IPS-11a (cell line): ENCODE measurements at regions not wholly inside any gene's neighbourhood (a gene's known extent, or its start where the extent isn't known, plus 50 kb on each side); places are given as distances from the start of the nearest gene placed in this dataset.
"Not testable (repeated sequence)": the region's sequence is repeated elsewhere in the genome, so short reads cannot be mapped to it uniquely, and the experiment has no call there.

Experiments used
- H3K4me3 ChIP-seq: one replicate; pipeline ENCODE4 v1.5.1; 2013; ENCODE audit warnings: low read depth, low read length, control low read depth

DNA sequence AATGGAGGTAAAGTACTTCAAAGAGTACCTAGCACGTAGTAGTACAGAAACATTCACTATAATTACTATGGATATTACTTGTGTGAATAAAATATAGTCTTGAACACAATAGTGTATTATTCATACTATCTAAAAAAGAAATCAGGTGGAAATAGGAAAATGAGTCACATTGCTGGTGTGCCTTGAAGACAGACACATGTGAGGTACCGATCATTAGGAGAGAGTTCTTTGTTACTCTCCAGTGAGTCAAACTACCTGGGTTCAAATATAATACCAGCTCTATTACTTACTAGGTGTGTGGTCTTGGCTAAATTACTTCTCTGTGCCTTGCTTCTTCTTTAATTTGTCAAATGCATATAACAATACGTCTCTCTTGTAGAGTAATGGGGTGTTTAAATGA, 50.8 kb upstream of the BEND6 start:
- H3K4me3 ChIP-seq, result no peak overlapping the region

DNA sequence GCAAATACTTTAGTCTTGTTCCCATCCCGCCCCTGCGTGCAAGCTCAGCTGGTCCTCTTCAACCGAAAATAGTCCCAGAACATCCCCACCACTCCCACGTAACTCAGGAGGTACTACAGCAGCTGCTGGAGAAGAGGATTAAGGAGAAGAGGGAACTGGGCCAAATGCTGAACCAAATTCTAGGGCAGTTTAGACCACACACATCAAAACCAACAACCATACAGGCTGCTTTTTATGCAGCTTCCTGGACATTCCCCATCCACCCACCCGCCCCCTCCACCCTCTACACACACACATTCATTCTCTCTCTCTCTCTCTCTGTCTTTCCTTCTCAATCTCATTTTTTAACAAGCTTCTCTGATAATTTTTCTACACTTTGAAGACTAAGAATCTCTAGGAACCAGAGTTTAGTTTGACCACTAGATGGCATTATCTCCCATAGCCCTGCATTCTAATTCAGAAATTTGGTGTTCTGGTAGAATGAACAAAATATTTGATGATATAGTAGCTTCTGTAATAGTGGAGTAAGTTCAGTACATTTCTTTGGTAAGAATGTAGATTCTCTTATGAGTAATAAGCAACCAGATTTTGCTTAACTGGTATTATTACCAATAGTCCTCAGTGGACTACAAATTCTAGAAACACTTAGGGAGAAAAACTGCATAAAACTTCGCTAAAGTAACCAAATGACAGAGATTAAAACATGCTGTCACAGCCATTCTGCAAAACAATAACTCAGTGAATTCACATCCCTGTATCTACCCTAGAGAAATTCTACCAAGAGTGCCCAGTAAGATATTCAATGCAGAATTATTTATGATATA, 52.1 kb upstream of the BEND6 start:
- H3K4me3 ChIP-seq, result no peak overlapping the region

DNA sequence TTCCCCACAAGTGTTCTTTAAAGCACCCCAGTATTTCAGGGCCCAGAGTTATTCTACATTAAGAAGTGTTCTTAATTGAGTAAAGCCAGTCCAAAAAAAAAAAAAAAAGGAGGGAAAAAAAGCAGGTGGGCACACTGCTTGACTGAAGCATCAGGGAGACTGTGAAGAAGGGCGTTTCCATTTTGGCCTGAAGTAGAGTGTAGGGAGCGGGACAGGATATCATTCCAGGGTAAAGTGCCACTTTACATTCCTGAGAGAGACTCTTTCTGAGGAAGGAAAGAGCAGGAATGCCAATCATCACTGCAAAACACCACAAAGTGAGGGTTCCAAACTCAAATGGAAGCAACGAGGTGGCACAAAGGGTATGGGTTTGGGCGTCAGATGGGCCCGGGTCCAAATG, 54.1 kb upstream of the BEND6 start:
- H3K4me3 ChIP-seq, result no peak overlapping the region

DNA sequence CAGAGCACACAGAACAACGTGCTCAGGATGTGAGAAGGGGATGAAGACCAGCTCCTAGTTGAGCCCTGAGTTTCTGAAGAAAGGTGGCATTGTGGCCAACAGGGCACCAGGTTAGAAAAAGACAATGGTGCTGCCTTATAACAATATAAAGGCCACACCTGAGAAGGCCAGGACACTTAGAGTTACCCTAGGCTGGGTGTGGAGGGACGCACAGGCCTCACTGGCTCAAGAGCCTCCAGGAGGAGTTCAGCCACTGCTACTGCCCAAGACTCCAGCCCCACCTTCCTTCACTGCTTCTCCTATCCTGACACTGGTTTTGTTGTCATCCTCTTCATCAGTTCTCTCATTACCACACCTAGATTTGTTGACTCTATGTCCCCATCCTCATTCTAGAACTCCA, 55.2 kb upstream of the BEND6 start:
- H3K4me3 ChIP-seq, result no peak overlapping the region

DNA sequence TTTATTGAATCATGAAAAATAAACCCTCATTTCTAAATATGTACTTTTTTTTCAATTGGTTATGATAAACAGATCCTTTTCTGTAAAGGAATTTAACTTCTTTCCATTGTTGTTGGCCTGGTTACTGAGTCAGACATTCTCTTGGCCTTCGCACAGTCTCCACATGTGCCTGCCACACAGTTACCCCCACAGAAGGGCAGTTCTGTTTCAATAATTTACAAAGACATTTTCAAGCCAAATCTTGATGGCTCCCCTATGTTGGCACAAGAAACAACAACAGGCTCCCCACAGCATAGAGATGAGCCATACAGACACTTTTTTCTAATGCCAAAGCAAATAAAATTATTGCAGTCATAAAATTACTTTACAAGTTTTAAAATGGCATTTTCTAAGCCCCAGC, 55.6 kb upstream of the BEND6 start:
- H3K4me3 ChIP-seq, result no peak overlapping the region

DNA sequence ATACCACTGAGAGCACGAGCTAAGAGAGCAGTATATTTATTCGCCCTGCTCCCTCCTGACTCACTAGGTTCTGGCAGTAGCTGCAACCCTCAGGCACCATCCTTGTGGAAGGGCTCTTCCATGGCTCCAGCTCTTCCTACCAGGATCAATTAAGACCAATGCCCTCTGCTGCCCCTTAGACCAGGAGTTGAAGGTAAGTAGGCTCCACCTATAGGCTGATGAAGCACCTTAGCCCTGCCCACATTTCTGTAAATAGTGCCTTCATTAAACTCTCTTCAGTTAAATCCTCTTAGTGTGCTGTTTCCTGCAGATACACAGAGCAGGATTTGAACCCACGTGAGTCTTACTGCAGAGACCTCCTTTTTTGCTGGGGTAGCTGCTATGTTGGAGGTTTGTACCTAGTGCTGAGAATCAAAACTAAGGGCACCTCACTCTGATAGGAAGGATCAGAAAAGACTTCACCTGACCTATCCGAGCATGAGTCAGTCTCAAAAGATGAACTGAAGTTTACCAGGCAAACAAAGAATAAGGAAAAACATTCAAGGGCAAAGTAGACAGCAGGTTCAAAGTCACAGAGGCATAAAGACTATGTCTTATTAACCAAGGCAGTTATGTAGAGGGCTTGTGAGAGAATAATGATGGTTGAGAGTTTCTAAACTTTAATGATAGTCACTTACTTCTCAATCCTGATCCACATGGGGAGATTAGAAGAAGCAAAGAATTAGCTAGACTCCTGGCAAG, 56.9 kb upstream of the BEND6 start:
- no peak overlapping the region for H3K4me3 ChIP-seq

DNA sequence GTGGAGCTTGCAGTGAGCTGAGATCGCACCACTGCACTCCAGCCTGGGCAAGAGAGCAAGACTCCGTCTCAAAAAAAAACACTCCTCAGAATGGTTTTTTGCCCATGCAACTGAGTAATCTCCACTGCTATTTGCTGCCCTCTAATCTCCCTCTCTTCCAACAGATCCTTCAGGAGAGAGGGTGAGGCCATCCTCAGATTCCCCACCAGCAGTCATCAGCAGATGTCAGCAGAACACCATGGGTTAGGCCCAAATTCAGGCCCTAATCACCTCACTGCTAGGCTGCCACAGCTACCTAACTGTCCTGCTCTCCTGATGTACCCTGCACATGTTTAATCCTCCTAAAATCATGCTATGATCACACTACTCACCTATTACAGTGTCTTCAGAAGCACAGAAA, 63.2 kb upstream of the BEND6 start:
- no peak overlapping the region for H3K4me3 ChIP-seq

DNA sequence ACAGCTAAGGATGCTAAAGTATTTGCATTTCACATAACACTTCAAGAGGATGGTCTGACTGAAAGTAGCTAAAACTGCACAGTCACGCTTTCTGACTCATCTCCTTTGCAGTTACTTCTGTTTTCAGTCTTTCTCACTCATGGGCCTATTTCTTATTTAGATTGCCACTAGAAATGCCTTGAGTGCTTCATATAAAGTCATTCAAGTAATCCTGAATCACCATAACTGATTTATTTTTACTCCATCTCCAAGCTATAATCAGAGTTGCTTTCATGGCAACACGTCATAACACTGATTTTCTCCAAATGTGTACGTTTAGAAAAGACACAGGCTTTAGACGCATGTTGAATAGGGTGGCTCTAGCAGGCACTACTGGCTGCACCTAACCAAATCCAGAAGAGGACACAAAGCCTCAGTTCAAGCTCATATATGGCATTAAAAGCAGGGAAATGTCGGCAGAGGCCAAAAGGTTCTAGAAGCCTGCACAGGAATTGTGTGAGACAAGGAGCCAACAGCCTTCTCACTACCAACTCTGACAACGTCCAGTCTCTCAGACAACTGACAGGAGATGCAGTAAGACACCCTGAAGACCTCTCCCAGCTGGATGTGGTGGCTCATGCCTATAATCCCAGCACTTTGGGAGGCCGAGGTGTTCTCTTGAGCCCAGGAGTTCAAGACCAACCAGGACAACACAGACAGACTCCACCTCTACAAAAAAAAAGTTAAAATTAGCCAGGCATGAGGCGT, 64.1 kb upstream of the BEND6 start:
- no peak overlapping the region for H3K4me3 ChIP-seq

DNA sequence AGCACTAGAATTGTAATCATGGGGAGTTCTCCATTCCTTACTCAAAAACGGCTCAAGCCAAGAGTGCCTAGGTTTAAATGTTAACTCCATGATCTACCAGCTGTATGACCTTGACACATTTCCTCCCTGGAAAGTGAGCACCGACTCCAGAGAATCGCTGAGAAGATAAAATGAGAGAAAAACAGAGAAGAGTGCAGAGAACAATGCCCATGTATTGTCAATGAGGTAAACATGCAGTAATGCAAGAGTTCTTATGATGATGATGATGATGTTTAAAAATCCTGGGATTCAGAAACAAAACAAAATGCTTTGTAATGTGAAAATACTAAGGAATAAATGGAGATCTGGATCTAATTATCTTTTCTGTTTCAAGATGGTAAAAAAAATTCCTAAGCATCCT, 64.8 kb upstream of the BEND6 start:
- no peak overlapping the region for H3K4me3 ChIP-seq

DNA sequence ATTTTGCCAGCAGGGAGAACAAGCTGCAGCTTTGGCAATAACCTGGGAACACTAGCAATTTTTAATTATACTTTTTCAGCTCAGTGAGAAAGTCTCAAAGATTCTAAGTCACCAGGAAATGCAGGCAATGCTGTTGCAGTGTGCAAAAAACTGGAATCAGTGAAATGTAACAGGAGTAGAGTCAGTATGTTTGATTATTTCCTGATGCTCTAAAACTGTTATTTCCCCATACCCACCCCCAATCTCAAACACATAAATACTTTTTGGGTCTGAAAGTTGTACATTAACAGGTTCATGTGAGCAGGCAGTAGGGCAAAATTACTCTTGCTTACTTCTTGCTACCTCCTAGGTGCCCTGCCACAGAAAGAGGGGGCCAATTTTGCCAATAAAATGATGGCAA, 65.4 kb upstream of the BEND6 start:
- H3K4me3 ChIP-seq, result no peak overlapping the region

DNA sequence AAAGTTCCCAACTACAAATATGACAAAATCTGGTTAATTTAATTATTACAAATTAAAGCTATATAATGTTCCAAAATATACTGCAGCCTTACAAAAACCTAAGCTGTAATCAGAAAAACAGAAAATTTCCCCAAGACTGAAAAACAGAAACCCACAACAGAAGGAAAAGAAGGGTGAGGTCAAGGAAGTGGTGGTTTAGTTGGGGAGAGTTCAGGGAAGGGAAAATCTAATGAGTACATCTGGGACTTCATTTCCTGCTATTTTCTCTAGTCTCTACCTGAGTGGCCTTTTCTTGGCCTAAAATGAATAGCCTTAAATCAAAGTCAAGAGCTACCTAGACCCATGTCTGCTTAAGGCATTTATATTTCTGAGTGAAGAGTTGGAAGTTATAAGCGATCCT, 66.2 kb upstream of the BEND6 start:
- no peak overlapping the region for H3K4me3 ChIP-seq

DNA sequence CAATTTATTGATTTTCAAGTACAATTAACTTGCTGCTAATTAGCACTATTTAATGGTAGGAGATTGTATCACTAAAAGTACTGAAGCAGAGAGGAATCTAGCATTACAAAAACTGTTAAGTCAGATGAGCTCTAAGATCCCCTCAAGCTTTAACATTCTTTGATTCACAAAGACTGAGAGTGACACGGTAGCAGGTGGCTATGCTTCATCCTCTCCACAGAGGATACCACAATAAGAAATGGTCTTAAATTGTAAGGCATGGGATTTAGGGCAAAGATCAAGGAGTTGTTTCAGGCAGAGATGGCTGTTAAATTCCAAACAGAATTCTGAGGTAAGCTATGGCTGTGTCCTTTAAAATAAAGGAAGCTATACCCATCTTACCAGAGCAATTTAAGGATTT, 67.8 kb upstream of the BEND6 start:
- H3K4me3 ChIP-seq, result no peak overlapping the region

DNA sequence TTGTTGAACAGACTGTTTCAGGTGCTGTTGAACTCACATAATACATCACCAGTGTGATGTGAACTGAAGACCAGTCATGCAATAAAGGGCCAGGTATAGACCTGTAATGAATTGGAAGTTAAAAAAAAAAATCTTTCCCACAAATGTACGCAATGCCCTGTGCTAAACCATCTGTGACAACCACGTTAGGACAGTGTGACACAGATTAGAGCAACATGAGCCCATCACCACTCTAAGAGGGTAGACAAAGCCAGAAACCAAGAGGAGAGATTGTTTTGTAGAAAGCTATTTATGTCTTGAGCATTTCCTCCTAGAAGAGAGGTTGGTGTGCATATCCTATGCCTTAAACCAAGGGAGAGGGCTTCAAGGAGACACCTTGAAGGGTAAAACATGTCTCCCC, 77.0 kb upstream of the BEND6 start:
- no peak overlapping the region for H3K4me3 ChIP-seq

DNA sequence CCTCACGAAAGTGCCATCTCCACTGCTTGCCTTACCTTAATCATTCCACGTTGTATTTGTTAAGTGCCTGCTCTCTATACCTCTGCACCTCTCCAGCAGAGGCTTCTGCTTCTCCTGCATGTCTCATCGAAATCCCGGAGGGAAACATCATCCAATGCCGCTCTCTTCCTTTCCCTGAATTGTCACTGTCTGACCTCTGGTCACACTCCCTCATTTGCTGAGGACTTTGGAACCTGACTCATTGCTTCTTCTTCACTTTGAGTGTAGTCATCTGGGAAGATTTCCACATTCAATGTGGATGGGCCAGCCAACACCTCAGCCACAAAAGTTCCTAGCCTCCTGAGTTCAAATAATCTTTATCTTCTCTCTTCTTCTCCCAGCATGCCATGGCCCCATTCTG, 78.9 kb upstream of the BEND6 start:
- H3K4me3 ChIP-seq, result no peak overlapping the region

DNA sequence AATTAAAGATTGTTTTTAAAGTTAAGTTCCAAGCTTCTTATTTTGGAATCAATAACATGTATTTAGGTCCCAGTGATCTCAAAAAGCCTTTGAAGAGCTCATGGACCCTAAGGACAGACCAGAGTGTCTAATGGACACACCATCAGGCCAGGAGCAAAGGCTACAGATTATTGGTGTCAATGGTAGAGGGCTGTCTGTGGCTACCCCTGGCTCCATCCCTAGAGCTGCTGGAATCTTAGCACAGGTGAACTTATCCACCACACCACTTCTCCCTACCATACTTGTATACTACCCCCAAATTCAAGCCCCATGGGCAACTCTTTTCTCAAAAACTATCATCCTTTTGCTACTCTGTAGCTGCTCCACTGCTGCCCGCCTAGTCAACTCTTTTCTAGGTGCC, 79.4 kb upstream of the BEND6 start:
- no peak overlapping the region for H3K4me3 ChIP-seq

DNA sequence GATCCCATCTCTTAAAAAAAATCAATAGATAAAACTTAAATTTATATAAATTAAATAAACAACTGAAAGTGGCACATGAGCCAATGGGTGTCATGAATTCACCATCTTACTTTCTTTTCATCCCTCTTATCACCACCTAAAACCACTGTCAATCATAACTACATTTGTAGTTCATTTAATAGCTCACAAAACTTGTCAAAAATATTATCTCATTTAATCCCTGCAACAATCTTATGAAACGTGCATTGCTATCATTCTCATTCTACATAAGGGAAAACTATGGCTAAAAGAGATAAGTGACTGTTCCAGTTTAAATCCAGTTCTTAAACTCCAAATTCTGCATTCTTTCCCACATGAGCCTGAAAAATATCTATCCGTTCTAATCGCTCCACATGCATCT, 80.6 kb upstream of the BEND6 start:
- H3K4me3 ChIP-seq, result no peak overlapping the region

DNA sequence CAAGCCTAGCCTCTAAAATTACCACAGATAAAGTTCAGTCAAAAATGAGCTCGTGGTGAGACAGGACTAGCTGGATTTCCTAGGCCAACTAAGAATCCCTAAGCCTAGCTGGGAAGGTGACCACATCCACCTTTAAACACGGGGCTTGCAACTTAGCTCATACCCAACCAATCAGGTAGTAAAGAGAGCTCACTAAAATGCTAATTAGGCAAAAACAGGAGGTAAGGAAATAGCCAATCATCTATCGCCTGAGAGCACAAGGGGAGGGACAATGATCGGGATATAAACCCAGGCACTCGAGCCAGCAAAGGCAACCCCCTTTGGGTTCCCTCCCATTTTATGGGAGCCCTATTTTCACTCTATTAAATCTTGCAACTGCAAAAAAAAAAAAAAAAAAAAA, 84.9 kb upstream of the BEND6 start:
- H3K4me3 ChIP-seq, result not testable (repeated sequence)

DNA sequence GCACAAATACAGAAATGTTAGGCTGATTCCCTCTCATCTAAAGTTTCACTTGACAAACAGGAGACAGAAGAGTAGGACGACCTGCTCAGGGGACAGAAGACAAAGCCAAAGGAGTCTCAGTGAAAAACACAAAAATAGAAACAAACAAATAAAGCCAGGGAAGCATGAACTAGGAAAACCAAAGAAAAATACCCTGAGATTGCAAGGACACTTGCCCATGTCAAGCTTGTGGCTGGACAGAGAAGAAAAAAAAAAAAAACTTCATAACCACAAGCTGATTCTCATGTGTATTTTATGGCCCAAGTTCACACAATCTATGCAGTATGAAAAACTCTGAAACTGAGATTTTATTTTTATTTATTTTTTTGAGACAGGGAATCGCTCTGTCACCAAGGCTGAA, 85.6 kb upstream of the BEND6 start:
- no peak overlapping the region for H3K4me3 ChIP-seq

DNA sequence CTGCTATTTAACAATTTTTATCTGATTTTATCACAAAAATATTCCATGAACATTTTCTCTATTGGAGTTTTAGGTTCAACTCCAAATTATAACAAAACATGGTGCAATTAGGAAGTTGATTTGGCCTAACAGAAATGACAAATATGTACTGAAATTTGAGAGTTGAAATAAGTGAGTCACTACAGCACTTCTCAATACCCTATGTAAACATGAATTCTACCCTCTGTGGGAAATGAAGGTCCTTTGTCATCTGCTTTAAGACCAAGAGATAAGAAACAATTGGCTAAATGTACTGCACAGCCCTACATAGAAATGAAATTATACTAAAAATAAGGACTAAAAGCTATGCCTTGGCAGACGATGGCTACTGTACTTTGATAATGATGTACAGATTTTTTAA, 86.2 kb upstream of the BEND6 start:
- H3K4me3 ChIP-seq, result no peak overlapping the region

DNA sequence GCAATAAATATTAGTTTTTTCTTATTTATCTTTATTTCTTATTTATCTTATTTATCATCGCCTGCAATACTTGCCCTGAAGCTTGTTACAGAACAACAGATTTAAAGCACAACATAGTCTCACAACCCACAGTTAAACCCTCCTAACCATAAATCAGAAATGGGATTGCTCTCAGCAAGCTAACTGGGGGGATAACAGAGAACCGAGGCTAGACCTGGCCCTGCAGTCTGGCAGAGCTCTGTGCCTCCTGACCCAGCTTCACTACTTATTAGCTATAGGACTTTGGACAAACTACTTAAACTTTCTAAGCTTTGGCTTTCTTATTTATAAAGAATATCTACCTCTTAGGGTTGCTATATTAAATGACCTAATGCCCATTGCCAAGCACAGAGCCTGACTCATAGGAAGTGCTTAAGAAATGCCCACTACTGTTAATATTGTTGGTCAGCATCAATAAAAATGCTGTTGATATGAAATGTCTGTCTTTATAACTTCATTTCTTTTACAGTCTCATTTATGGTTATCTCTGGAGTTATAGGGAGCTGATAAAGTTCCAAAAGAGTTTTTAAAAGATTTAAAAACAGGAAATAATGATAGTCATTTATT, 87.9 kb upstream of the BEND6 start:
- H3K4me3 ChIP-seq, result no peak overlapping the region

DNA sequence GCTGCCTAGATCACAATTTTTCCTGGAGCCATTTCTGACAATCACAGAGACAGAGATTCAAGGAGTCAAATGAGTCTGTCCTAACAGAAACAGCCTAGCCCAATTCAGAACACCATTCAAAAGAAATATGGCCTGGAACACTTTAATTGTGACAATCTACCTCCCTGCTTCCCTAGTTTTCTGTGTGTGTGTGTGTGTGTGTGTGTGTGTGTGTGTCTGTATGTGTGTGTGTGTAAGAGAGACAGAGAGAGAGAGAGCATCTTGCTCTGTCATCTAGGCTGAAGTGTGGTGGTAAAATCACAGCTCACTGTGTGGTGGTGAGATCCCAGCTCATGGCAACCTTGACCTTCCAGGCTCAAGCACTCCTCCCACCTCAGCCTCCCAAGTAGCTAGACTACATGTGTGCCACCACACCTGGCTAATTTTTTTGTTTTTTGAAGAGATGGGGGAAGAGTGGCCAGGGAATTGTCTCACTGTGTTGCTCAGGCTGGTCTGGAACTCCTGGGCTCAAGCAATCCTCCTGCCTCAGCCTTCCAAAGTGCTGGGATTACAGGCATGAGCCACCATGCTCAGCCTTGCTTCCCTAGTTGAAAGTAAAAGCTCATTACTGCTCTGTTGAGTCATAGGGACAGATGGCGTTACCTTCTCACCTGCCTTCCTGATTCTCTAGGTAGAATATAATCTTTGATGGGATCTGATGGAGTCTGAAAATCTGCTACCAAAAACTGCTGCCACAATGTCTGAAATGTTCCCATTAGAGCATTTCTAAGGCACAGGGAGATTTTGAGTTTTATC, 89.6 kb upstream of the BEND6 start:
- H3K4me3 ChIP-seq, result no peak overlapping the region
